Lower lobe of right lung (tissue), 2 donors: ENCODE measurements at regions not wholly inside any gene's neighbourhood (a gene's known extent, or its start where the extent isn't known, plus 50 kb on each side); places are given as distances from the start of the nearest gene placed in this dataset.

Experiments
- ATAC-seq, 2 donors: fragments of 200-7000 bp; cut with Tn5 transposase; one replicate each; pipeline ENCODE4 v1.9.1; 2020 to 2022; ENCODE audit warnings: mild to moderate bottlenecking in 2 of 2, moderate library complexity in 2 of 2
- DNase-seq: peaks from one replicate; pipeline ENCODE4 v3.0.0-alpha.2; 2020
- H3K27ac ChIP-seq: fragments of 200-600 bp; one replicate; pipeline ENCODE4 v1.8.0; 2022
- H3K27me3 ChIP-seq: fragments of 200-600 bp; one replicate; pipeline ENCODE4 v1.8.0; 2022; ENCODE audit warnings: low read depth
- H3K36me3 ChIP-seq: fragments of 200-600 bp; one replicate; pipeline ENCODE4 v1.8.0; 2022; ENCODE audit warnings: mild to moderate bottlenecking
- H3K4me1 ChIP-seq: fragments of 200-600 bp; one replicate; pipeline ENCODE4 v1.8.0; 2022
- H3K4me3 ChIP-seq: fragments of 200-600 bp; one replicate; pipeline ENCODE4 v1.8.0; 2022; ENCODE audit warnings: mild to moderate bottlenecking
- H3K9me3 ChIP-seq: fragments of 200-600 bp; one replicate; pipeline ENCODE4 v1.8.0; 2022
- intact Hi-C: fragments of 100-400 bp; cut with DNase I; formaldehyde crosslinking; loops from one replicate; pipeline ENCODE4 v1.11.0; 2022
- TF ChIP-seq, protein P1 (sequence below): fragments of 200-600 bp; IDR thresholded peaks from one replicate; pipeline ENCODE4 v1.8.0; 2022; ENCODE audit warnings: antibody characterized with exemption, mild to moderate bottlenecking
- donor health status: DM: no; HTN: yes; CAD: no; lungs with severe emphysema.

DNA sequence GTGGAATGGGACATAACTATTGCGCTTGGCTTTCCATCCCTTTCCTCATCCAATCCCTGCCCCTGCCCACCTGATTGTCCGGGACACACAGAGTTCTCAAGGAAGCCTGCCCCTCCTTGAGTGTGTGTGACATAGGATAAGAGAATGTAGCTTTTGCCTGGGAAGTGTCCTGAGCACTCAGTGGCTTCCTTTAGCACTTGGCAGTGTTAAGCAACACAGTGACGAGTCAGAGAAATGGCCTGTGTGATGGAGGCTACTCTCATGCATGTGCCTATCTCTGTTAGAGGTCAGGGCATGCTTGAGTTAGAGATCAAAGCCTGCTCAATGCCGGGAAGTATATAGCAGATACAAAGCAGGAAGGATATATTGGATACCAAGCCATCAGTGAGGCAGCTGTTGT is 289.5 kb downstream of the SIPA1L2 start:
- TF ChIP-seq, protein P1, sequence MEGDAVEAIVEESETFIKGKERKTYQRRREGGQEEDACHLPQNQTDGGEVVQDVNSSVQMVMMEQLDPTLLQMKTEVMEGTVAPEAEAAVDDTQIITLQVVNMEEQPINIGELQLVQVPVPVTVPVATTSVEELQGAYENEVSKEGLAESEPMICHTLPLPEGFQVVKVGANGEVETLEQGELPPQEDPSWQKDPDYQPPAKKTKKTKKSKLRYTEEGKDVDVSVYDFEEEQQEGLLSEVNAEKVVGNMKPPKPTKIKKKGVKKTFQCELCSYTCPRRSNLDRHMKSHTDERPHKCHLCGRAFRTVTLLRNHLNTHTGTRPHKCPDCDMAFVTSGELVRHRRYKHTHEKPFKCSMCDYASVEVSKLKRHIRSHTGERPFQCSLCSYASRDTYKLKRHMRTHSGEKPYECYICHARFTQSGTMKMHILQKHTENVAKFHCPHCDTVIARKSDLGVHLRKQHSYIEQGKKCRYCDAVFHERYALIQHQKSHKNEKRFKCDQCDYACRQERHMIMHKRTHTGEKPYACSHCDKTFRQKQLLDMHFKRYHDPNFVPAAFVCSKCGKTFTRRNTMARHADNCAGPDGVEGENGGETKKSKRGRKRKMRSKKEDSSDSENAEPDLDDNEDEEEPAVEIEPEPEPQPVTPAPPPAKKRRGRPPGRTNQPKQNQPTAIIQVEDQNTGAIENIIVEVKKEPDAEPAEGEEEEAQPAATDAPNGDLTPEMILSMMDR = no peak
- DNase-seq (no peak), ATAC-seq (no peak)
- Histone ChIP-seq H3K4me3 (no peak overlapping the region), H3K4me1 (no peaks in the 10 kb centered on the region), H3K9me3 (peaks cover 7% of the 10 kb centered on the region), H3K27me3 (no peaks in the 10 kb centered on the region), H3K27ac (no peak overlapping the region), H3K36me3 (no peaks in the 10 kb centered on the region)
- intact Hi-C loops = no loop called here

DNA sequence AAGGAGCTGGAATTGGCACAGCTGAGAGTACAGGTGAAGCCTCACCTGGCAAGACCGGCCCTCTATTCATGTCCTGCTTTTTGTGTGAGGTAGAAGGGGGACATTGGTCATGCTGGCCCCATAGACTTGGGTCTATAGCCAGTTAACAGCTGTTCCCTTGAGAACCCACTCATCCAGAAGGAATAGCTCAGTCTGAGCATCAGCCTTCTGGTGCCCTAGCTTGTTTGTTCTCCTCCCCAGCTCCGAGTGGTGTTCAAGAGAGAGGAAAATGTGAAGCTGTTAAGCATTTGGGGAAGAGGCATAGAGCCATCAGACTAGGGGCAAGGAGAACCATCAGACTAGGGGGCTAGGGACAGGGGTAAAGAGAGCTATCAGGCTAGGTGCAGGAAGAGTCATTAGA is 290.9 kb downstream of the SIPA1L2 start:
- ATAC-seq = no peak
- no peaks in the 10 kb centered on the region for H3K4me1 ChIP-seq
- TF ChIP-seq, protein P1 = no peak
- no peaks in the 10 kb centered on the region for H3K27me3 ChIP-seq
- no peak overlapping the region for H3K27ac ChIP-seq
- H3K9me3 ChIP-seq = no peaks in the 10 kb centered on the region
- H3K36me3 ChIP-seq = no peaks in the 10 kb centered on the region
- no peak overlapping the region for H3K4me3 ChIP-seq
- DNase-seq = no peak
- intact Hi-C loops = no loop called here

DNA sequence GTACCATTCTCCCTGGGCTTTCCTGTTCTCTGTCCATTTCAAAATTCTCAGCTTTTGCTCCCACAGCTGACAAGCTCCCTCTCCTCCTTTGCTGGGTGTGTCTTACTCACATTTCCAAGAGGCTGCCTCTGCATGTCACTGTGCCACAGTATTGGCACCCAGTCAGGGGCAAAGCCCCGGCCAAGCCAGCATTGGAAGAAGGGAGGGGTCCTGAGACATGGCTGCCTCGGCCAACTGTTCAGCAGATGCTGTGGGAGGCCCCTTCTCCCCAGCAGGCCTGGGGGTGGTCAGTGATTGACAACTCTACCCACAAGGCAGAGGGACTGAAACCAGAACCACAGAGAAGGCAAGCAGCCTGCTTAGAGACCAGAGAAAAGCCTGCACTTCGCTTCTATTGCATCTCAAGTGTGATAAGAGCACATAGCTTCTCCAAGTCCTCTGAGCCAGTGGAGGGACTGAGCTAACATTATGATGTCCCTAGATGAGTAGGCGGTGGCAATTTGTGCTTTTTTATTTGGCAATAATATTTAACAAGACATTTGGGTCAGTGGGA is 294.1 kb downstream of the SIPA1L2 start:
- DNase-seq (no peak), ATAC-seq (no peak)
- Histone ChIP-seq H3K4me1 (no peaks in the 10 kb centered on the region), H3K36me3 (no peaks in the 10 kb centered on the region), H3K27ac (no peak overlapping the region), H3K4me3 (no peak overlapping the region), H3K27me3 (no peaks in the 10 kb centered on the region), H3K9me3 (no peaks in the 10 kb centered on the region)
- intact Hi-C loops = no loop called here
- TF ChIP-seq, protein P1 = no peak

DNA sequence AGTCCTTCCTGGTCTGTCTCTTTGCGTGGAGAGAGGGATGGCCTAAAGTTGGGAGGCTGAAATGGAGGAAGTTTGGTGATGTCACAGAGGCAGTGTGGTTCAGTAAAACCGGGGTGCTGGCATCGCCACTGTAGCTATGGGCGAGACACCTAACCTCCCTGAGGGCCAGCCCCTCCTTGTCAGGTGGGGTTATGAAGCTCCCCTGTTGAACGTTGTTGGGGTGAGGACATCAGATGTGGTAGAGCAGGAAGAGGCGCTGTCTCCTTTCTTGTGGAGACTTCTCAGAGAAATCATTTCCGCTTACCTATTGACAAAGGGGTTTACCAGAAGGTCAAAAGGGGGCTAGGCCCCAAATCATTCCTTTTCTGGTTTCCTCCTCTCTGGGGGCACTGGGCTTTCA is 294.7 kb downstream of the SIPA1L2 start:
- TF ChIP-seq, protein P1 = no peak
- intact Hi-C loops = no loop called here
- Histone ChIP-seq H3K27me3 (no peaks in the 10 kb centered on the region), H3K9me3 (no peaks in the 10 kb centered on the region), H3K4me3 (no peak overlapping the region), H3K36me3 (no peaks in the 10 kb centered on the region), H3K27ac (no peak overlapping the region), H3K4me1 (no peaks in the 10 kb centered on the region)
- DNase-seq (no peak), ATAC-seq (no peak)

DNA sequence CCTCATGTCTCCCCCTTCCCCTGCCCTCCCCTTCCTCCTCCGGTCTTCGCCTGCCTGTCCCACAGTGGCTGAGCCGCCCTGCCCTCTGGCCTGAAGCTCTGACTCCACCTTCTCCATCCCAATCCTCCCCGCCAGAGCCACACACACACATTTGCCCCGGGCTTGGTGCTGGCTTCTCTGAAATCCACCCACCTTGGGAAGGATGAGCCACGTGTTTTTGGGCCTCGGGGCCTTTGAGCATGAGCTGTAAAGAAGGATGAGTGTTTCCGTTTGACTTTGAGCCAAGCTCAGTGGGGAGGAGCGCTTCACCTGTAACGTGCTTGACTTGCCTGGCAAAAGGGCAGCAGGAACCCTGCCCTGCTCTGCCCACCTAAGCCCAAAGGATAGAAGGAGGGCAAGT is 295.1 kb downstream of the SIPA1L2 start:
- no peaks in the 10 kb centered on the region for H3K4me1 ChIP-seq
- no peak overlapping the region for H3K27ac ChIP-seq
- no peak overlapping the region for H3K4me3 ChIP-seq
- H3K27me3 ChIP-seq = no peaks in the 10 kb centered on the region
- TF ChIP-seq, protein P1 = no peak
- DNase-seq (no peak), ATAC-seq (no peak)
- no peaks in the 10 kb centered on the region for H3K36me3 ChIP-seq
- no peaks in the 10 kb centered on the region for H3K9me3 ChIP-seq
- intact Hi-C loops = no loop called here

DNA sequence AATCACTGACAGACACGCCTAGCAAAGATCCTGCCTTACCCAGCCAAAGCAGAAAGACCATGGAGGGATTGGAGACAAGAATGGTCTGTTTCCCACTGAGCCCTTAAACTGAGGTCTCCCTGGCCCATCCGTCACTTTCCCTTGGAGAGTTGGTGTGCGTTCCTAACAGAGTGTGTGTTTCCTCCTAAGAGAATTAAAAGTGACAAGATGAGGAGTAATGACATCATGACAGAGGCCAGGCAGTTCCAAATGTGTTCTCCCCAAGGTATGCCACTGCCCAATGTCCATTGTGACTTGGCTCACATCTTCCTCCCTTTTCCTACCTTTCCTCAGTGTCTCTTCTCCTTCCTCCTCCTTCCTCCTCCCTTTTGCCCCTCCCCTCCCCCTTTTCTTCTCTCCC is 295.7 kb downstream of the SIPA1L2 start:
- no peaks in the 10 kb centered on the region for H3K9me3 ChIP-seq
- intact Hi-C loops = no loop called here
- H3K4me1 ChIP-seq = no peaks in the 10 kb centered on the region
- no peaks in the 10 kb centered on the region for H3K36me3 ChIP-seq
- no peak overlapping the region for H3K27ac ChIP-seq
- H3K27me3 ChIP-seq = no peaks in the 10 kb centered on the region
- DNase-seq = no peak
- H3K4me3 ChIP-seq = no peak overlapping the region
- TF ChIP-seq, protein P1 = no peak
- ATAC-seq = no peak
